GM23248 (cell line): ENCODE measurements at regions not wholly inside any gene's neighbourhood (a gene's known extent, or its start where the extent isn't known, plus 50 kb on each side); places are given as distances from the start of the nearest gene placed in this dataset.

Experiments used
- DNase-seq: peaks from one replicate; pipeline ENCODE4 v3.0.0-alpha.2; 2015
- H2AFZ ChIP-seq: fragments of 200-600 bp; sonication (generic); 2 replicates; pipeline ENCODE4 v1.6.1; 2016; ENCODE audit warnings: antibody characterized with exemption
- H3F3A ChIP-seq: fragments of 200-600 bp; sonication (generic); 2 replicates; pipeline ENCODE4 v1.6.1; 2016; ENCODE audit warnings: mild to moderate bottlenecking, antibody characterized with exemption, mixed run types; ENCODE audit not compliant: insufficient read depth
- H3K27ac ChIP-seq: fragments of 200-600 bp; sonication (generic); 2 replicates; pipeline ENCODE4 v1.5.1; 2016; ENCODE audit warnings: mild to moderate bottlenecking
- H3K27me3 ChIP-seq: fragments of 200-600 bp; sonication (generic); replicated peaks from 2 replicates; pipeline ENCODE4 v1.6.1; 2016; ENCODE audit warnings: mild to moderate bottlenecking; ENCODE audit not compliant: insufficient read depth
- H3K36me3 ChIP-seq: fragments of 200-600 bp; sonication (generic); 2 replicates; pipeline ENCODE4 v1.6.1; 2016; ENCODE audit warnings: low read depth, mild to moderate bottlenecking
- H3K4me1 ChIP-seq: fragments of 200-600 bp; sonication (generic); 2 replicates; pipeline ENCODE4 v1.6.1; 2016; ENCODE audit warnings: mild to moderate bottlenecking; ENCODE audit not compliant: insufficient read depth
- H3K4me2 ChIP-seq: fragments of 200-600 bp; sonication (generic); one replicate; pipeline ENCODE4 v1.6.1; 2016; ENCODE audit warnings: mild to moderate bottlenecking; ENCODE audit not compliant: unreplicated experiment
- H3K4me3 ChIP-seq: fragments of 200-600 bp; sonication (generic); 2 replicates; pipeline ENCODE4 v1.5.1; 2016; ENCODE audit warnings: mild to moderate bottlenecking
- H3K79me2 ChIP-seq: fragments of 200-600 bp; sonication (generic); 2 replicates; pipeline ENCODE4 v1.6.1; 2016; ENCODE audit warnings: mild to moderate bottlenecking; ENCODE audit not compliant: insufficient read depth
- H3K9ac ChIP-seq: fragments of 200-600 bp; sonication (generic); 2 replicates; pipeline ENCODE4 v1.6.1; 2016; ENCODE audit warnings: mild to moderate bottlenecking
- H3K9me2 ChIP-seq: fragments of 200-600 bp; sonication (generic); 2 replicates; pipeline ENCODE4 v1.6.1; 2016; ENCODE audit warnings: mixed run types, mild to moderate bottlenecking, moderate library complexity; ENCODE audit not compliant: insufficient read depth
- H3K9me3 ChIP-seq: fragments of 200-600 bp; sonication (generic); one replicate; pipeline ENCODE4 v1.6.1; 2017; ENCODE audit warnings: low read depth
- H4K20me1 ChIP-seq: fragments of 200-600 bp; sonication (generic); 2 replicates; pipeline ENCODE4 v1.6.0; 2016; ENCODE audit not compliant: insufficient read depth
- EZH2 ChIP-seq: fragments of 200-600 bp; sonication (generic); IDR thresholded peaks from 2 replicates; pipeline ENCODE4 v1.6.1; 2018; ENCODE audit warnings: antibody characterized with exemption, mild to moderate bottlenecking; ENCODE audit not compliant: insufficient read depth, poor library complexity, severe bottlenecking
- EZH2phosphoT487 ChIP-seq: fragments of 200-600 bp; sonication (generic); IDR thresholded peaks from 2 replicates; pipeline ENCODE4 v1.6.1; 2018; ENCODE audit warnings: antibody characterized with exemption, moderate library complexity, mild to moderate bottlenecking, low read depth; ENCODE audit not compliant: insufficient read depth
- WGBS, 2 experiments: methylation state at CpG; one replicate each; pipeline ENCODE4 v1.1.6; 2015 to 2017; ENCODE audit warnings: low lambda C conversion rate in 2 of 2, low coverage in 1 of 2; ENCODE audit errors: missing lambda C conversion rate in 2 of 2; 5-methylcytosine and 5-hydroxymethylcytosine counted together
- in situ Hi-C: fragments of 300-500 bp; cut with MboI; formaldehyde crosslinking; loops from 2 replicates; pipeline ENCODE4 v1.15.0; 2020

GRCh38 chr10:35726846-35727245, 84.8 kb upstream of the FZD8 start:
- Histone ChIP-seq H3K4me2 (no peak overlapping the region), H3K9me2 (no peaks in the 10 kb centered on the region), H3K9ac (no peak overlapping the region), H3K4me3 (no peak overlapping the region), H3K36me3 (no peaks in the 10 kb centered on the region), H3K27ac (no peak overlapping the region), H4K20me1 (no peaks in the 10 kb centered on the region), H3K27me3 (peaks cover 9% of the 10 kb centered on the region), H3K4me1 (no peaks in the 10 kb centered on the region), H2AFZ (no peak overlapping the region), H3K9me3 (no peaks in the 10 kb centered on the region), H3F3A (no peaks in the 10 kb centered on the region), H3K79me2 (no peaks in the 10 kb centered on the region)
- in situ Hi-C loops: no loop called here
- DNase-seq: no peak
- 5 to 9% methylated on average over 2 of the region's 2 CpGs for WGBS, 2 experiments
- TF ChIP-seq EZH2phosphoT487 (no peak), EZH2 (no peak)

GRCh38 chr10:35723992-35724391, 81.9 kb upstream of the FZD8 start:
- Histone ChIP-seq H3K27ac (no peak overlapping the region), H3K4me3 (no peak overlapping the region), H3F3A (no peaks in the 10 kb centered on the region), H3K9me3 (no peaks in the 10 kb centered on the region), H3K9me2 (no peaks in the 10 kb centered on the region), H2AFZ (no peak overlapping the region), H3K36me3 (no peaks in the 10 kb centered on the region), H3K4me2 (no peak overlapping the region), H3K4me1 (no peaks in the 10 kb centered on the region), H3K27me3 (peaks cover 19% of the 10 kb centered on the region), H3K9ac (no peak overlapping the region), H3K79me2 (no peaks in the 10 kb centered on the region), H4K20me1 (no peaks in the 10 kb centered on the region)
- in situ Hi-C loops: no loop called here
- TF ChIP-seq EZH2phosphoT487 (no peak), EZH2 (no peak)
- WGBS, 2 experiments: 44 to 45% methylated on average over 5 of the region's 5 CpGs
- DNase-seq: peak; percentile 14

GRCh38 chr10:35723059-35723458, 81.0 kb upstream of the FZD8 start:
- no peaks in the 10 kb centered on the region for H3K4me1 ChIP-seq
- no peaks in the 10 kb centered on the region for H3K9me3 ChIP-seq
- H3K4me2 ChIP-seq: no peak overlapping the region
- H3K4me3 ChIP-seq: no peak overlapping the region
- no peak overlapping the region for H3K27ac ChIP-seq
- H4K20me1 ChIP-seq: no peaks in the 10 kb centered on the region
- H3F3A ChIP-seq: no peaks in the 10 kb centered on the region
- DNase-seq: peak; percentile 5
- peaks cover 24% of the 10 kb centered on the region for H3K27me3 ChIP-seq
- in situ Hi-C loops: no loop called here
- H3K36me3 ChIP-seq: no peaks in the 10 kb centered on the region
- H3K79me2 ChIP-seq: no peaks in the 10 kb centered on the region
- no peaks in the 10 kb centered on the region for H3K9me2 ChIP-seq
- H3K9ac ChIP-seq: no peak overlapping the region
- no peak overlapping the region for H2AFZ ChIP-seq
- 50% methylated on average over 4 of the region's 4 CpGs for WGBS, 2 experiments
- TF ChIP-seq EZH2 (no peak), EZH2phosphoT487 (no peak)

GRCh38 chr10:35722636-35723035, 80.5 kb upstream of the FZD8 start:
- H3K4me1 ChIP-seq: no peaks in the 10 kb centered on the region
- no peaks in the 10 kb centered on the region for H3K9me2 ChIP-seq
- no peak overlapping the region for H3K27ac ChIP-seq
- no peaks in the 10 kb centered on the region for H3K79me2 ChIP-seq
- no peaks in the 10 kb centered on the region for H3K36me3 ChIP-seq
- no peak overlapping the region for H2AFZ ChIP-seq
- WGBS, 2 experiments: 42 to 44% methylated on average over 4 of the region's 4 CpGs
- in situ Hi-C loops: no loop called here
- DNase-seq: no peak
- no peak for TF ChIP-seq EZH2phosphoT487
- TF ChIP-seq EZH2: no peak
- H3F3A ChIP-seq: no peaks in the 10 kb centered on the region
- H4K20me1 ChIP-seq: no peaks in the 10 kb centered on the region
- no peaks in the 10 kb centered on the region for H3K9me3 ChIP-seq
- peaks cover 24% of the 10 kb centered on the region for H3K27me3 ChIP-seq
- no peak overlapping the region for H3K9ac ChIP-seq
- H3K4me3 ChIP-seq: no peak overlapping the region
- no peak overlapping the region for H3K4me2 ChIP-seq

GRCh38 chr10:35722226-35722625, 80.1 kb upstream of the FZD8 start:
- in situ Hi-C loops: no loop called here
- Histone ChIP-seq H3K79me2 (no peaks in the 10 kb centered on the region), H3K4me3 (no peak overlapping the region), H3K9me2 (no peaks in the 10 kb centered on the region), H3K9me3 (no peaks in the 10 kb centered on the region), H2AFZ (no peak overlapping the region), H3K27ac (no peak overlapping the region), H3F3A (no peaks in the 10 kb centered on the region), H3K4me1 (no peaks in the 10 kb centered on the region), H3K36me3 (no peaks in the 10 kb centered on the region), H3K9ac (no peak overlapping the region), H3K4me2 (no peak overlapping the region), H4K20me1 (no peaks in the 10 kb centered on the region), H3K27me3 (peaks cover 24% of the 10 kb centered on the region)
- 80 to 83% methylated on average over 5 of the region's 5 CpGs for WGBS, 2 experiments
- TF ChIP-seq EZH2phosphoT487 (no peak), EZH2 (no peak)
- DNase-seq: no peak
